CD14-positive monocyte (primary cell): ENCODE measurements at regions not wholly inside any gene's neighbourhood (a gene's known extent, or its start where the extent isn't known, plus 50 kb on each side); places are given as distances from the start of the nearest gene placed in this dataset.

ENCODE experiments used
- DNase-seq, 3 donors: peaks; one replicate each; pipeline ENCODE4 v3.0.0-alpha.2; 2011 to 2022
- H2AFZ ChIP-seq: 2 replicates; pipeline ENCODE4 v1.6.0; 2012; ENCODE audit warnings: mild to moderate bottlenecking, low read depth, low read length, inconsistent platforms; ENCODE audit not compliant: insufficient read depth, poor library complexity, severe bottlenecking
- H3K27ac ChIP-seq, 2 donors: 1 replicate in 1 of 2; 2 replicates in 1 of 2; pipeline ENCODE4 v1.5.1; 2012 to 2013; ENCODE audit warnings: low read length in 2 of 2, control low read depth in 1 of 2, inconsistent platforms in 1 of 2, low read depth in 1 of 2, mild to moderate bottlenecking in 1 of 2
- H3K27me3 ChIP-seq, 2 donors: one replicate each; pipeline versions ENCODE4 v1.6.0 to v1.6.1; 2011 to 2013; ENCODE audit warnings: low read length in 2 of 2; ENCODE audit not compliant: control insufficient read depth in 2 of 2, insufficient read depth in 2 of 2
- H3K36me3 ChIP-seq, 2 donors: replicated peaks in 1 of 2; 1 replicate in 1 of 2; 2 replicates in 1 of 2; pipeline versions ENCODE4 v1.5.1 to v1.6.1; 2012 to 2013; ENCODE audit warnings: low read length in 2 of 2, control low read depth in 1 of 2, inconsistent platforms in 1 of 2, mild to moderate bottlenecking in 1 of 2; ENCODE audit not compliant: insufficient read depth in 2 of 2, control insufficient read depth in 1 of 2
- H3K4me1 ChIP-seq, 2 donors: 1 replicate in 1 of 2; 2 replicates in 1 of 2; pipeline versions ENCODE4 v1.5.1 to v1.6.1; 2012 to 2013; ENCODE audit warnings: low read length in 2 of 2, control low read depth in 1 of 2, inconsistent platforms in 1 of 2, mild to moderate bottlenecking in 1 of 2, moderate library complexity in 1 of 2; ENCODE audit not compliant: insufficient read depth in 2 of 2, control insufficient read depth in 1 of 2
- H3K4me2 ChIP-seq: replicated peaks from 2 replicates; pipeline ENCODE3; 2012; ENCODE audit warnings: low read length, moderate library complexity, mild to moderate bottlenecking; ENCODE audit not compliant: poor library complexity, severe bottlenecking; ENCODE audit errors: extremely low read depth
- H3K4me3 ChIP-seq, 3 experiments: fragments of 200-600 bp in 1 of 3; sonication (generic) in 1 of 3; replicated peaks in 1 of 3; 1 replicate in 2 of 3; 2 replicates in 1 of 3; pipeline ENCODE4 v1.5.1; 2011 to 2013; ENCODE audit warnings: low read length in 3 of 3, mild to moderate bottlenecking in 3 of 3, control low read depth in 2 of 3, low read depth in 2 of 3, inconsistent platforms in 1 of 3, moderate library complexity in 1 of 3
- H3K79me2 ChIP-seq: 2 replicates; pipeline ENCODE4 v1.6.0; 2012; ENCODE audit warnings: mild to moderate bottlenecking, control low read depth, inconsistent platforms, low read length, moderate library complexity; ENCODE audit not compliant: insufficient read depth
- H3K9ac ChIP-seq: 2 replicates; pipeline ENCODE4 v1.6.0; 2017; ENCODE audit warnings: low read length, mild to moderate bottlenecking; ENCODE audit not compliant: insufficient read depth, poor library complexity, severe bottlenecking
- H3K9me3 ChIP-seq, 2 donors: replicated peaks in 1 of 2; 1 replicate in 1 of 2; 2 replicates in 1 of 2; pipeline versions ENCODE4 v1.5.1 to v1.6.1; 2012 to 2013; ENCODE audit warnings: low read length in 2 of 2, control low read depth in 1 of 2; ENCODE audit not compliant: control insufficient read depth in 1 of 2, insufficient read depth in 1 of 2
- H4K20me1 ChIP-seq: 2 replicates; pipeline ENCODE4 v1.6.0; 2012; ENCODE audit warnings: mild to moderate bottlenecking, low read length, control low read depth, moderate library complexity; ENCODE audit not compliant: insufficient read depth
- H3K27ac Mint-ChIP-seq, 7 donors: one replicate each; pipeline ENCODE4 v1.8.0; 2020; ENCODE audit warnings: mild to moderate bottlenecking in 7 of 7, mixed read lengths in 7 of 7, moderate library complexity in 6 of 7, inconsistent platforms in 2 of 7
- H3K27me3 Mint-ChIP-seq, 3 donors: one replicate each; pipeline ENCODE4 v1.8.0; 2021 to 2022; ENCODE audit warnings: low read depth in 3 of 3, mild to moderate bottlenecking in 3 of 3, mixed read lengths in 3 of 3, moderate library complexity in 3 of 3, inconsistent platforms in 1 of 3
- H3K36me3 Mint-ChIP-seq, 2 donors: one replicate each; pipeline ENCODE4 v1.8.0; 2020; ENCODE audit warnings: mixed read lengths in 2 of 2, inconsistent platforms in 1 of 2, mild to moderate bottlenecking in 1 of 2
- H3K4me1 Mint-ChIP-seq: one replicate; pipeline ENCODE4 v1.8.0; 2020; ENCODE audit warnings: mild to moderate bottlenecking, mixed read lengths
- H3K4me3 Mint-ChIP-seq, 2 donors: one replicate each; pipeline ENCODE4 v1.8.0; 2020; ENCODE audit warnings: mild to moderate bottlenecking in 2 of 2, mixed read lengths in 2 of 2, moderate library complexity in 1 of 2
- H3K9me3 Mint-ChIP-seq, 7 donors: one replicate each; pipeline ENCODE4 v1.8.0; 2020 to 2022; ENCODE audit warnings: mixed read lengths in 7 of 7, mild to moderate bottlenecking in 6 of 7, moderate library complexity in 6 of 7, inconsistent platforms in 2 of 7
- CTCF ChIP-seq: fragments of 200-600 bp; IDR thresholded peaks from one replicate; pipeline ENCODE4 v1.8.0; 2022; ENCODE audit warnings: antibody characterized with exemption, mild to moderate bottlenecking
- WGBS: methylation state at CpG from one replicate; pipeline ENCODE4 v1.1.5; 2013; ENCODE audit warnings: missing lambda C conversion rate; ENCODE audit not compliant: insufficient coverage; 5-methylcytosine and 5-hydroxymethylcytosine counted together
- intact Hi-C, 2 donors: fragments of 100-400 bp; cut with micrococcal nuclease; formaldehyde crosslinking; loops; one replicate each; pipeline versions ENCODE4 v1.15.0 to v1.15.1; 2023

- TF ChIP-seq CTCF, result no peak
- no peak for DNase-seq
- H3K27ac Mint-ChIP-seq, result no peak overlapping the region
- no peak overlapping the region for H3K27ac ChIP-seq
- no peaks in the 10 kb centered on the region for H3K9me3 Mint-ChIP-seq
- no peaks in the 10 kb centered on the region for H4K20me1 ChIP-seq
- H3K79me2 ChIP-seq, result no peaks in the 10 kb centered on the region
- H3K9me3 ChIP-seq, result no peaks in the 10 kb centered on the region
- H2AFZ ChIP-seq, result no peak overlapping the region
- H3K4me1 ChIP-seq, result no peaks in the 10 kb centered on the region
- H3K36me3 ChIP-seq, result no peaks in the 10 kb centered on the region
- intact Hi-C loops, result no loop called here
- H3K36me3 Mint-ChIP-seq, result no peaks in the 10 kb centered on the region
- H3K4me3 Mint-ChIP-seq, result no peak overlapping the region
- H3K4me3 ChIP-seq, result no peak overlapping the region
- H3K27me3 Mint-ChIP-seq, result peaks cover 0 to 6% (median 3%) of the 10 kb centered on the region in 3 donors
- no peak overlapping the region for H3K9ac ChIP-seq
- no peak overlapping the region for H3K4me2 ChIP-seq
- peaks cover 4% of the 10 kb centered on the region for H3K4me1 Mint-ChIP-seq
- H3K27me3 ChIP-seq, result no peaks in the 10 kb centered on the region
Measured at GRCh38 chr12:66929121-66929520, 250.2 kb upstream of the GRIP1 start.

- no peak for TF ChIP-seq CTCF
- Histone ChIP-seq H4K20me1 (no peaks in the 10 kb centered on the region), H3K27me3 (no peaks in the 10 kb centered on the region), H3K36me3 (no peaks in the 10 kb centered on the region), H3K9me3 (no peaks in the 10 kb centered on the region), H3K27ac (no peak overlapping the region), H3K4me3 (no peak overlapping the region), H3K4me1 (no peaks in the 10 kb centered on the region), H3K79me2 (no peaks in the 10 kb centered on the region), H2AFZ (no peak overlapping the region), H3K9ac (no peak overlapping the region), H3K4me2 (no peak overlapping the region)
- H3K27ac Mint-ChIP-seq, result no peak overlapping the region
- WGBS, result 89% methylated on average over 1 of the region's 3 CpGs
- H3K4me1 Mint-ChIP-seq, result no peaks in the 10 kb centered on the region
- peaks cover 0 to 6% (median 2%) of the 10 kb centered on the region in 3 donors for H3K27me3 Mint-ChIP-seq
- intact Hi-C loops, result no loop called here
- H3K36me3 Mint-ChIP-seq, result no peaks in the 10 kb centered on the region
- no peak overlapping the region for H3K4me3 Mint-ChIP-seq
- DNase-seq, result no peak
- H3K9me3 Mint-ChIP-seq, result no peaks in the 10 kb centered on the region
Measured at GRCh38 chr12:66931091-66931490, 252.2 kb upstream of the GRIP1 start.
